TTC549 (cell line): ENCODE measurements at regions not wholly inside any gene's neighbourhood (a gene's known extent, or its start where the extent isn't known, plus 50 kb on each side); places are given as distances from the start of the nearest gene placed in this dataset.
"Not testable (repeated sequence)": the region's sequence is repeated elsewhere in the genome, so short reads cannot be mapped to it uniquely, and the experiment has no call there.

Source experiments
- FAIRE-seq: peaks from 2 replicates; lab custom pipeline; 2012; peaks lifted over from hg19 to GRCh38; lab: Jason Lieb, UNC

DNA sequence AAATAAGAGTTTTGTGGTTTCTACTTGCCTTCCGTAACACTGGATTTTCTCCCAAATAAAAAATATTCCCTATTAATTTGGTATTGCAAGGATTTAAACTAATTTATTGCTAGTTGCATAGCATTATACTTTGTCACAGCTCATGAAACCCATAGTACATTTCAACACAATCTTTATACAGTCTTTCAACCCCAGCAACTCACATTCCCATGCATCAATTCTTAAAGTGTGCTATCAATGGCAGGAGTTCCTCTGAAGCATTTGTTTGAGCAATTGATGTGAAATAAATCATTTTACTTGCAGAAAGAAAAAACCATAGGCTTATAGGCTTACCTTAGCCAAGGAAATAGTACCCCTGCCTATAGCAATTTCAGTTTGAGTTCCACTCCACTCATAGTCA is 251.9 kb downstream of the PAPSS1 start:
- FAIRE-seq, result no peak

DNA sequence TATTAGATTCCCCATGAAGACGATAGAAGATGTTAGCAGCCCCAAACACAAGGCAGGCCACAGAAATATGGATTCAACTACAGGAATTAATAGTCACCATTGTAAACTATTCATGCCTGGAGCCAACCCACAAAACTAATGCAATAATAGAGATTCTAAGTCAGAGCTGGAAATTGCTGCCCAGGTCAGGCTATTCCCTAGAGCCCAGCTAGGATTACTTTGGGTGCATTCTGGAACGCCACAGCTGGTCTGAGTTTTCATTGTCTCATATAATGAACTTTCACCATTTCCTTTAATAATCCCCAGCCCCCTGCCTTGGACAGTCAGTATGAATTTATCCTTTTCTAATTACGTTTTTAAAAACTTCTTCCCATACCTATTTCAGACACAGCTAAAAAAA is 252.6 kb downstream of the PAPSS1 start:
- FAIRE-seq, result no peak

DNA sequence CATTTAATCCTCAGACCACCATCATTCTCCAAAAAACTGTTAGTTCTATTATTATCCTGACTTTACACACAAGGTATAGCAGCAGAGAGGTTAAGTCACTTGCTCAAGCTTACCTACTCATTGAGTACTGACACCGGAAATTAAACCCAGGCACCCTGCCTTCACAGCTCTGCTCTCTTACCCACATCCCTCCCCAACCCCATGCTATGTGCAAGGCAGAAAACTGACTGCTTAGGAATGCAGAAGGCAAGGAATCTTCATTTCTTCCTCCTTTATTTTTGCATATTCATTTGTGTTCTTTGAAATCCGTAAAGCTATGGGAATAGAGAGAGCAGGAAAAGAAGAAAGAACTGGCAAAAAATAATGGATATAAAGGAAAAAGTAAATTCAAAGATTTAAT is 261.8 kb downstream of the PAPSS1 start:
- no peak for FAIRE-seq

DNA sequence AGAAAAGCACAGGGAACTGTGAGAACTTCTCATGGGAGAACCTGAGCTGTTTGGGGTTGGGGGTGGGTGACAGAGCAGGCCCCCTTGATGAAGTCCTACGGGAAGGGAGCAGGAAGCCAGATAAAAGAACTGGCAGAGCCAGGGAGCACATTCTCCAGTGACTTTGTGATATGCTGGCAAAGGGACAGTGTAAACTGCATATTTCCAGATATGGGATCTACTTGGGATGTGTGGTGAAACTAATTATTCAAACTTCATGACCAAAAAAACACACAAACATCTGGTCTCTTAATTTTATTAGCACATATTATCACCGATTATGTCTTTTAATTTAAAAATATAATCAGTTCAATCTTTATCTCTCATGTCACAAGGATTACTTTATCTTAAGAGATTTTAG is 266.0 kb downstream of the PAPSS1 start:
- no peak for FAIRE-seq

DNA sequence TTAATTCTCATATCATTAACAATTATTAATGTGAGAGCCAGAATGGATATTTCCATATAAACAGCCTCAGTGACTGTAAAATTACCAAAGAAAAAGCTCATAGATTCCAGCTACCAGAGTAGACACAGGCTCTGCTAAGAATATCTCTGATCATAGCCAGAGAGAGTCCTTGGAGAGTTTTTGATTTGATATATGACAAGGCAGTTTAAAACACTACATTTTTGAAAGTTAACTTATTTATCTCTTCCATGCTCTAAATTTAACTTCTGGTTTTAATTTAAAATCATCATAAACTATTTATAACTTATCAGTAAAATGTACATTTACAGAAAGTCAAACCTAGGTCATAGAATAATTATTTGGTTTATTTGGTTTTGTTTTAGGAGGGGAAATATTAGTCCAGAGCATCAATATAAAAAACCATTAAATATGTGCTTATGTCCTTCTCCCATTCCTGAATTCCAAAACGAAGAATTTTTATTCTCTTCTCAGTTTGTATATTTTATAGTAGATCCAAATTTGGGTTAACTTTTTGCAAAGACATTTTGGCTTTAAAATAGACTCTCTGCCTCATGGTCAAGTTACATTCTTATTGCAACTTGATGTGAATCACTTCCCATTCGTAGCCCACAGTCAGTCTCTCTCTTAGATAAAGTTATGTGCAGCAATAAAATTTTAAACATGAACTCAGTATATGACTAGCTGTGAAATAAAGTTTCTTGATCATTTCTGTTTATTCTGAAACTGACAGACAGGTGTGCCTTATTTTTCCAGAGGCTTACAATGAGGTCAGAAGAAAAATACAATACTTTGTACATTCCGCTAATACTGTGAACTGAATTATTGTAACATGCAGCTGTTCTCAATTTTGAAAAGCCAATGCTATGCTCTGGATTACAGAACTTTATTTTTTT is 267.1 kb downstream of the PAPSS1 start:
- no peak for FAIRE-seq

DNA sequence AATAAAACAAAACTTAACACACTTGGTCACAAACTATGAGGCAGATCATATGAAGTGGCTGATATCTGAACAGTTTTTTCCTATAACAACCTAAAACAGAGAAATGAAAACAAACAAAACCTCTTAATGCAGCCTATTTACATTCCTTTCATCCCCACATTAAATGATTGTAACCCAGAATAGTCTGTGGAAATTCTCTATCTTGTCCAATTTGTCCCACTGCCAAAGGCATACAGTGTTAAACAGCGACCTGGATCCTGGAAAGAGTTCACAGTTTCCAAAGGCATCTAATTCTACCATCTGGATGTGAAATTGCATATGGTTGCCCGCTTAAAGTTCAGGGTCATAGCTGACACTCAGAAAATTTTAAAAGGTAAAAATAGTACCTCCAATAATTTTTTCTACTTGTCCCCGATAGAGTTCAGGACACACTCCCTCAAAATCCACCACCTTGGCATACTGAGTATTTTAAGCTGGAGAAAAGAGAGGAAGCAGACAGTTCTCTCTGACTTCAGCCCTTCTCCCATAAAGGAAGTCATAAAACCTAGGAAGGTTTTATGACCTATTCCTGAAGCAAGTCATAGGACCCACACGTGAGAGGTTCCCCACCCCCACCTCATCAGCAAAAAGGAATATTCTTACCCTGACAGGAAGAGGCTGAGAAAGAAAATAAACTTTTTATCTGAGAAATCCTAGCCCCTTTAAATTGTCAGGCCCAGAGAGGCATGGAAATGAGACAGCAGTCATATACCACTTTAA is 270.2 kb downstream of the PAPSS1 start:
- FAIRE-seq, result no peak

DNA sequence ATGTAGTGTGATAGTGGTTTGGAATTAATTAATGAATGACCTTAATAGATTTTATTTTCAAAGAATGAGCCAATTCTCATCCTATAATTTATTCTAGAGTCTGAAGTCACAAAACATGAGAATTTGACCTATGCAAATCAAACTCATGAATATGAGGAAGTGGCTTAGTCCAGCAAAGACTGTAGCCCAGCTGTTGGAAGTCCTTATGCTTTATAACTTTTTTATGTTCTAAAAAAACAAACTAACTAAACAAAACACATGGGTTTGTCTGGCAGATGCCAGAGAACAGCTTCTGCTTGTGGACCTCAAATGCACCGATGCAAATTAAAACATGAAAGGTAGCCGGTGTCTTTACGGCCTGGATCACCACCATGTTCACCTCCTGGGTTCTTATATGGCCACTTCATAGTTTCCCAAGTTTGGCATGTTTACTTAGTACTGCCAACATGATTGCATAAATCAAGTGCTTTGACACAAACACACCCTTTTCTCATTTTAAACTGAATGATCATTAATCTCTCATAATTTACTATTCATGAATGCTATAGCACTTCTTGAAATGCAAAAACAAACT is 277.4 kb downstream of the PAPSS1 start:
- FAIRE-seq, result no peak

DNA sequence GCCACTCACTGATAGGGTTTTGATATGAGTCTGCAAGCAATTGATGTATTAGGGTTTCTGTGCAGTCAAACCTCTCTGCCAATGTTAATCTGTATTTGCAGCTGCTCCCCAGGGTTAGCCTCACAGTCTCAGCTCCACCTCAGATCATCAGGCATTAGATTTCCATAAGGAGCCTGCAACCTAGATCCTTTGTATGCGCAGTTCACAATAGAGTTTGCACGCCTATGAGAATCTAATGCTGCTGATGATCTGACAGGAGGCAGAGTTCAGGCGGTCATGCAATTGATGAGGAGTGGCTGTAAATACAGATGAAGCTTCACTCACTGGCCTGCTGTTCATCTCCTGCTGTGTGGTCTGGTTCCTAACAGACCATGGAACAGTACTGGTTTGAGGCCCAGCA is 280.6 kb downstream of the PAPSS1 start:
- no peak for FAIRE-seq

DNA sequence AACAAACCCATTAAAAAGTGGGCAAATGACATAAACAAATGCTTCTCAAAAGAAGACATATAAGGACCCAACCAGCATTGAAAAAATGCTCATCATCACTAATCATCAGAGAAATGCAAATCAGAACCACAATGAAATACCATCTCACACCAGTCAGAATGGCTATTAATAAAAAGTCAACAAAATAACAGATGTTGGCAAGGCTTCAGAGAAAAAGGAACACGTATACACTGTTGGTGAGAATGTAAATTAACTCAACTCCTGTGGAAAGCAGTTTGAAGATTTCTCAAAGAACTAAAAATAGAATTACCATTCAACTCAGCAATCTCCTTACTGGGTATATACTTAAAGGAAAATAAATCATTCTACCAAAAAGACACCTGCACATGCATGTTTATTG is 283.6 kb downstream of the PAPSS1 start:
- FAIRE-seq, result not testable (repeated sequence)

DNA sequence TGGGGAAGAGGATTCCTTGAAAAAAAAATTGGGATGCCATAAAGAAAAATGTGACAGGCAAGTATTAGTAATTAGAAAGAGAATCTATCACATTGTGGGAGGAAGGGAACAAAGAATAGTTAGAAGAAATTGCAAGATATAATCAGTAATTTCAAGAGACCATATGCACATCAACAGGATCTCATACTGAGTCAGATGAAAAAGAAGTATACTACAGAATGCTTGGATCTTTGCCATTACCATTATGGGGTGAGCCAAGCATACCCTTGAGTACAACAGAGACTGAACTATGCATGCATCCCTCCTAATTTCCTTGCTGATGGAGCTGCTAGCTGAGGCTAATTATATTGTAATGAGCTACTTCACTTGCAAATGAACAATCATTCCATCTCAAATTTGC is 287.6 kb downstream of the PAPSS1 start:
- FAIRE-seq, result no peak

DNA sequence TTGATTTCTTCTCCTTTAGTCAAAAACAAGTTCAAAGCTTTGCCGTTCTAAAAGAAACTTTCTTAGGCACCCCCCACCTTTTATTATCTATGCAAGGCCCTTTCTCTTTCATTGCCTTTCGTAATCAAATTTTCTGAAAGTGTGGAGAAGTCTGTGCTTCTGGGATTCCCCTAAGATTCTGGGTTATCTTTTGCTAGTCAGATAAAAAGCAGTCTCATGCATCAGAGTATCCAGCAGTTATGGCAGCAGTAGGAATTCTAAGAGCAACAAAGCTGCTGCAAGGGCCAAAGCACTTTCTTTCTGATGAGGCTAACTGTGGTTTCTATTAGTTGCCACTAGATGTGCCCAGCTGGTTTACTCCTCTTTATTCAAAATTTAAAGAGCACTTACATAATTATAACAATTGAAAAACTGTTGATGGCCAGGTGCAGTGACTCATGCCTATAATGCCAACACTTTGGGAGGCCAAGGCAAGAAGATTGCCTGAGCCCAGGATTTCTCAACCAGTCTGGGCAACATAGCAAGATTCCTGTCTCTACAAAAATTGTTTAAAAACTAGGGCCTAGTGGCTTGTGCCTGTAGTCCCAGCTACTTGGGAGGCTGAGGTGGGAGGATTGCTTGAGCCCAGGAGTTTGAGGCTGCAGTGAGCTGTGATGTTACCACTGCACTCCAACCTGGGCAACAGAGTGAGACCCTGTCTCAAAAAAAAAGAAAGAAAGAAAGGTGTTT is 296.2 kb downstream of the PAPSS1 start:
- no peak for FAIRE-seq

DNA sequence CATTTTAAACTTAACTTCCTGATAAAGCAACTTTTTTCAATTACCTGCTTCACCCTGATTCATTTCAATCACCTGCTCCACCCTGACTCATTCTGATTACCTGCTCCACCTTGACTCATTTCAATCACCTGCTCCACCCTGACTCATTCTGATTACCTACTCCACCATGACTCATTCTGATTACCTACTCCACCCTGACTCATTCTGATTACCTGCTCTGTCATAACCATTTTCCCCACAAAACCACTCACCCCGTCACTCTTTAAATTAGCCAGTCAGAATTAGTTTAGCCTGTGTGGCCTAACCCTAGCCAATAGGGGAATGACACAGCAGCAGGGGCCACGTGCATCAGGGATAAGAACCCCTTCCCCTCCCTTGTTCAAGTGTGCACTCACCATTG is 300.5 kb downstream of the PAPSS1 start:
- FAIRE-seq, result not testable (repeated sequence)

DNA sequence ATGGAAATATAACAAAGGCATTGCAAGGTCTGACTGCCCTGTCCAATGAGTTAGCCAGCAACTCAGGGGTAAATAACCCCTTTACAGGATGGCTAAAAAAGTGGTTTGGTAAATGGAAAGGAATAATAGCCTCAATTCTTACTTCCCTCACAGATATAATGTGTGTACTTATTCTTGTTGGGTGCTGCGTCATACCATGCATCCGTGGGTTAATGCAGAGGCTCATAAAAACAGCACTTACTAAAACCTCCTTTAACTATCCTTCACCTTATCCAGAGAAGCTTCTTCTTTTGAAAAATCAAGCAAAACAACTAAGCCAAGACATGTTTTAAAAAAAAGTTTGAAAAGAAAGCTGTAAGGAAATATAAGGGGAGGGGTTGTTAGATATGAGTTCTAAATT is 301.0 kb downstream of the PAPSS1 start:
- FAIRE-seq, result no peak

DNA sequence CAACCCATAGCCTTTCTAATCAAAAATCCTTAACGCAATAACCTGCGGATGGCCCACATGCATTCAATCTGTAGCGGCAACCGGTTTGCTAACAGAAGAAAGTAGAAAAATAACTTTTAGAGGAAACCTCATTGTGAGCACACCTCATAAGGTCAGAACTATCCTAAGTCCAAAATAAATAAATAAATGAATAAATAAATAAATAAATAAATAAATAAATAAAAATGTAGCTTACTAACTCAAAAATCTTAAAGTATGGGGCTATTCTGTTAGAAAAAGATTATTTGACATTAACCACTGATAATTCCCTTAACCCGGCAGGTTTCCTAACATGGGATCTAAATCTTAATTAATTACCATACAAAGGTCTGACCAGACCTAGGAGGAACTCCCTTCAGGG is 304.5 kb downstream of the PAPSS1 start:
- not testable (repeated sequence) for FAIRE-seq

DNA sequence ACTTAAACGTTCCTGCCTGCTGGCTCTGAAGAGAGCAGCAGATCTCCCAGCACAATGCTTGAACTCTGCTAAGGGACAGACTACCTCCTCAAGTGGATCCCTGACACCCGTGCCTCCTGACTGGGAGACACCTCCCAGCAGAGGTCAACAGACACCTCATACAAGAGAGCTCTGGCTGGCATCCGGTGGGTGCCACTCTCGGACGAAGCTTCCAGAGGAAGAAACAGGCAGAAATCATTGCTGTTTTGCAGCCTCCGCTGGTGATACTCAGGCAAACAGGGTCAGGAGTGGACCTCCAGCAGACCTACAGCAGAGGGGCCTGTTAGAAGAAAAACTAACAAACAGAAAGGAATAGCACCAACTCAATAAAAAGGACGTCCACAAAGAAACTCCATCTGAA is 310.2 kb downstream of the PAPSS1 start:
- FAIRE-seq, result not testable (repeated sequence)

DNA sequence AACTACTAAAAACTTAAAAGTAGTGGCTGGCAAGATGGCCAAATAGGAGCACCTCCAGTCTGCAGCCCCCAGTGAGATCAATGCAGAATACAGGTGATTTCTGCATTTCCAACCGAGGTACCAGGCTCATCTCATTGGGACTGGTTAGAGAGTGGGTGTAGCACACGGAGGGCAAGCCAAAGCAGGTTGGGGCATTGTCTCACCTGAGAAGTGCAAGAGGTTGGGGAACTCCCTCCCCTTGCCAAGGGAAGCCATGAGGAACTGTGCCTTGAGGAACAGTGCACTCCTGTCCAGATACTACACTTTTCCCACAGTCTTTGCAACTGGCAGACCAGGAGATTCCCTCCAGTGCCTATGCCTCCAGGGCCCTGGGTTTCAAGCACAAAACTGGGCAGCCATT is 311.1 kb downstream of the PAPSS1 start:
- FAIRE-seq, result no peak

DNA sequence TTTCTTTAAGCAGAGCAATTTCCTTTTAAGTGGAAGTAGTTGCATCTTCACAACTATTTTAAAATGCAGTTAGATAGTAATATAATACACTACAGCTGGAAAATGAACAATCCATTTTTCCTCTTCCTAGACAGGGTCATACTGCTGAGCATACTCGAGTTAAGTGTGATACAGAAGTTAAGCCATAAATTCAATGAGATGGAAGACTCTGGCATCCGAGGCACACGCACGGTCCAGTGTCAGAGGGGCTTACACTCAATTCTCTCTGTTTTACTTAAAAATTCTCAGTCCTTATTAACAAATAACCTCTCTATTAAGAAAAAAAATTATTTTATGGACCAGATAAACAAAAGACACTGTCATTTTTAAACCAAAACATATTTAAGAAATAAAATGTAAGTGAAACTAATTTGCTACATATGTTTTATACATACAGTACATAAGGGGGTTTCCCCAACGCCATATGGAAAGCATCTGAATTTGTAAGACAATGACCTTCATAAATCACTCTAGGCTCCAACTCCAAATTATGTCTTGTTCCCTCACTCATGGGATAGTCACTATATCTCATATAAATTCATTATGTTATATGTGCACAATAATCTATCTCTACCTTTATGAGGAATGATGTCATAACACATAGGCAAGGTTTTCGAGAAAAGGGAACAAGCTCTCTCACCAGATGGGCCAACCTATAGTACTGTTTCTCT is 315.3 kb downstream of the PAPSS1 start:
- FAIRE-seq, result no peak

DNA sequence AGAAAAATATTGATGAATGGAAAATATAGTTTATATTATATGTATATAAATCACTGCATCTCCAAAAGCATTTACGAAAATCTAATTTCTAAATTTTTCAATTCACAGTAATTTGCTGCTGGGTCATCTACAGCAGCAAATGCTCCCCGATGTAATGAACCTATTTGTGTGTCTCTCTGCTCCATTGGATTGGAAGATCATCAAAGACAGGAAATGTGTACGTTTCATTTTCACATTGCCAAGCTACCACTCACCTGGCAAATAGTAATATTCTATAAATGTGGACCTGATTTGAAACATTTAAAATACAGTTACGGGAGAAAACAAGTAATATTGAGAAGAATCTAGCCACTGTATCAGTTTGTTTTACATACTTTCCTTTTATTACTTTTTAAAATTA is 317.7 kb downstream of the PAPSS1 start:
- no peak for FAIRE-seq

DNA sequence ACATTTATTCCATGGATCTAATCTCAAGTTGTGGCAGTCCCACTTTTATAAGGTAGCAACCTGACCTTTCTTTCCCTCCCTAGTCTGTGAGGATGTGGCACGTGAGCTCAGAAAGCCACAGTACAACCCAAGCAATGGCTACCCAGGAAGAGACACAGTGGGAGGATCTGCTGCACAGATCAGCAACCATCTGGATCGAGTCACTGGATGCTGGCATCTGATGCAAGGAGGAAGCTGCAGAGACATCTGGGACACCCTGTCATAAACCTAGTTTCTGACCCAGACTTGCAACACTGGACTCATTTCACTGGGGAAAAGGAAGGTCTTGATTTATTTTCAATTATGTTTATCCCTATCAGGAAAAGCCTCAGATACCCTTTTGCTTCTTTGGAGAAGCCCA is 327.1 kb downstream of the PAPSS1 start:
- no peak for FAIRE-seq

DNA sequence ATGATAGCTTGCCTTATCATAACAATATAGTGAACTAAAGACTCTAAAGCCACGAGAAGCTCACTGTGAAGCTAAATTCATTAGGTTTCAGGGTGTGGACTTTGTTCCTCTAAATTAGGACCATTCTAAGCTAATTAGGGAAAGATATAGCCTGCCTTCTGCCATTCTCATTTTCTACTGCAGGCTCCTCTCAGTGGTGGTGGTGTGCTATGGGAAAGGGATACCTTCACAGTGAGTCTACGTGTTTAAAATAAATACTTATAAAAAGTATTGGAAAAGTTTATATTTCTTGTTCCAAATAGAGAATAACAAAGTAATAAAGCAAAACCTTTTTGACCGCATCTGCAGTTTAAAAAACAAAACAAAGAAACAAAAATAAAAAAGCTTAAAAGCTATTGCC is 327.7 kb downstream of the PAPSS1 start:
- no peak for FAIRE-seq

DNA sequence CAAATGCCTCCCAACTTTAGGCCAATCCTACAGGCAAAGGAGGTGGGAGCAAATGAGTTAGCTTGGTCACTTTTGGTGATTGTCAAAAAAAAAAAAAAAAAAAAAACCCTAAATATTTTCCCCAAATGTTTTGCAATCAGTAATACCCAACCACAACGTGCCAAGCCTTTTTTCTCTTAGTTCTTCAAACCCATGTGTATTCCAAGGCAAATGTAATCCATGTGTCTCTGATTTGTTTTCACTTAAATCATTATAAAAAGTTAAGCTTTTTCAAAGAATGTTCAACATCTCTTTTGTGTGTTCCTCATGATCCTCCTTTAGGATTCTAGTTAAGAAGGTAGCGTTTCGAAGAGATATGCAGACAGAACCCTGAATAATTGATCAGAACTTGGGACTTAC is 328.4 kb downstream of the PAPSS1 start:
- FAIRE-seq, result no peak
